GM12891 (cell line): ENCODE measurements at regions not wholly inside any gene's neighbourhood (a gene's known extent, or its start where the extent isn't known, plus 50 kb on each side); places are given as distances from the start of the nearest gene placed in this dataset.

Experiments
- DNase-seq: peaks from one replicate; pipeline ENCODE4 v3.0.0; 2011; ENCODE audit warnings: low spot score; ENCODE audit not compliant: insufficient read length
- FAIRE-seq: peaks from 2 replicates; lab custom pipeline; 2011; peaks lifted over from hg19 to GRCh38; lab: Jason Lieb, UNC
- PAX5 ChIP-seq: IDR thresholded peaks from 2 replicates; pipeline ENCODE4 v1.6.1; 2011; ENCODE audit warnings: low read length, moderate library complexity, mild to moderate bottlenecking; ENCODE audit not compliant: insufficient read depth, severe bottlenecking
- POLR2A ChIP-seq: IDR thresholded peaks from 2 replicates; pipeline ENCODE4 v1.6.1; 2011; ENCODE audit warnings: low read depth, low read length, control low read depth
- POLR2AphosphoS5 ChIP-seq: IDR thresholded peaks from 2 replicates; pipeline ENCODE4 v1.6.1; 2011; ENCODE audit warnings: low read depth, low read length, control low read depth
- POU2F2 ChIP-seq: IDR thresholded peaks from 2 replicates; pipeline ENCODE4 v1.6.1; 2011; ENCODE audit warnings: low read depth, mild to moderate bottlenecking, control low read depth, low read length, moderate library complexity
- SPI1 ChIP-seq: IDR thresholded peaks from 2 replicates; pipeline ENCODE4 v1.6.1; 2011; ENCODE audit warnings: low read depth, low read length, control low read depth
- TAF1 ChIP-seq: IDR thresholded peaks from 2 replicates; pipeline ENCODE4 v1.6.1; 2011; ENCODE audit warnings: low read depth, low read length, control low read depth

DNA sequence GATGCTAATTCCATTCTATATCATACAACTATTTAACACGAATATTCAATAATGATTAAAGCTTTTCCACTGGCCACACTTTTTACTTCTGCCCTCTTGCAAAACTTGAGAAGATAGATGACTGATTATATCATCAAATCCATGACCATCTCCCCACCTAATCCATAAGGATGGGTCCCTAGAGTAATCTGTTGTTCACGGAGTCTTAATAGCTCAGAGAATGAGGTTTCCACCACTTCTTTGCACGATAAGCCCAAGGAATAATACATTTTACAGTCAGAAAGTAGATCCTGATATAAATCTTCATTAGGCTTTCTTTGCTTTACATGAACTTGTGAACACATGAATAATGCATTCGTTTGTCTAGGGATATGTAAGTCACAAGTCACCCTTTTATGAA is 527.2 kb downstream of the GALC start:
- FAIRE-seq: no peak
- TF ChIP-seq POU2F2 (no peak), PAX5 (no peak), SPI1 (no peak), POLR2A (no peak), TAF1 (no peak), POLR2AphosphoS5 (no peak)
- no peak for DNase-seq

DNA sequence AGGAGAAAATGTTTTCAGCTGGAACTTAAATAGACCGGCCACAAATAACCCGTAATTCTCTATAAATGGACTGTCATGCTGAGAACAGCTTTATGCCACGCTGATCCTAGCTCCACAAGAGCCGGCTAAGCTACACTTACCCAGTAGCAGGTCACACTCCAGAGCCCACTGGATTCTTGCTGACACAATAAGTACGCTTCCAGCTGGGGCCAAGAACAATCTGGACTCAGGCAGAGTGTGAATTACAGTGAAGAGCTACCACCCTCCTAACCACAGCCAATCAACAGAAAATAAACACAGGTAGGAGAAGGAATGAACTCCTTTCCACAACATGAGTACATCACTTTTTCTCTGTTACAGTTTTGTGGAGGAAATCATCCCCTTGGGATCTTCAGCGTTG is 531.3 kb downstream of the GALC start:
- no peak for DNase-seq
- no peak for FAIRE-seq
- TF ChIP-seq POU2F2: no peak
- TF ChIP-seq TAF1: no peak
- no peak for TF ChIP-seq POLR2AphosphoS5
- TF ChIP-seq PAX5: no peak
- no peak for TF ChIP-seq SPI1
- no peak for TF ChIP-seq POLR2A

GRCh38 chr14:87457720-87458119 is 535.3 kb downstream of the GALC start:
- FAIRE-seq (no peak), DNase-seq (no peak)
- TF ChIP-seq SPI1: no peak
- TF ChIP-seq POU2F2: no peak
- TF ChIP-seq POLR2A: no peak
- no peak for TF ChIP-seq POLR2AphosphoS5
- TF ChIP-seq PAX5: no peak
- no peak for TF ChIP-seq TAF1

- TF ChIP-seq PAX5: no peak
- TF ChIP-seq TAF1: no peak
- TF ChIP-seq POLR2AphosphoS5: no peak
- TF ChIP-seq POLR2A: no peak
- TF ChIP-seq POU2F2: no peak
- TF ChIP-seq SPI1: no peak
- DNase-seq: no peak
- FAIRE-seq: no peak
These were observed 542.8 kb downstream of the GALC start for GRCh38 chr14:87450193-87450592.

DNA sequence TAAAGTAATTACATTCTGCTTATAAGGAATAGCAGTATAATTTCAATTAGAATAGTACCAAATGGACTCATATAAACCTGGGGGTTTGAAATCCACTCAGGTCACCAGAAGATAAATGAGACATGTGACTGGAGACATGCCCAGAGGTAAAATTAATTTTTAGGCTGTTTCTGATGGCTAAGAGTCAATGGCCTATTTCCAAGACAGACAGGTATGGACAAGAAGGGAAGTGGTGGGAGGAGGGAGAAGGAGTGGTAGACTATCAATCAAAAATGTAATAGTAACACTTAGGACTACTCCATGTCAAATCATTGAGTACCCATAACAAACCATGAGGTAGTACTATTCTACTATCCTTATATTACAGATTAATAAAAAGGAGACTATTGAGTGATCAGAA is 544.0 kb downstream of the GALC start:
- FAIRE-seq (no peak), DNase-seq (no peak)
- TF ChIP-seq POLR2A (no peak), TAF1 (no peak), POU2F2 (no peak), POLR2AphosphoS5 (no peak), SPI1 (no peak), PAX5 (no peak)

DNA sequence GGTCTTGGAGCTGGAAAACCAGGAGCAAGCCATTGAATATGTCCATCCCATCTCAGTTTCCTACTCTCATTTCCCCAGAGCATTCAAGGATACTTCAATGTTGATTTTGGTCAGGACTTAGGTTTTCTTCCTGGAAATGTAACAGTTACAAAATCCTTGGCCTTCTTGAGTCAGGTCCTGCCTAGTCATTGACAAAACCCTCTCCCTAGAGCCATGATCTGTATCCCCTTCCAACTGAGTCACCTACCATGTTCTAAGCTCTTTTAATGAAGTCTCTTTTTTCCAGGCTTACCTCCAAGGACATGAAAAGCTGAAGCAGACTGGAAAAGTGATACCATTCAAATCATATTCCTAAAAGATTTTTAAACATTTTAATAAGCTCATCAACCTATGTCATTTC is 549.2 kb downstream of the GALC start:
- DNase-seq (no peak), FAIRE-seq (no peak)
- TF ChIP-seq PAX5: no peak
- TF ChIP-seq TAF1: no peak
- no peak for TF ChIP-seq POLR2A
- TF ChIP-seq POU2F2: no peak
- no peak for TF ChIP-seq POLR2AphosphoS5
- TF ChIP-seq SPI1: no peak

DNA sequence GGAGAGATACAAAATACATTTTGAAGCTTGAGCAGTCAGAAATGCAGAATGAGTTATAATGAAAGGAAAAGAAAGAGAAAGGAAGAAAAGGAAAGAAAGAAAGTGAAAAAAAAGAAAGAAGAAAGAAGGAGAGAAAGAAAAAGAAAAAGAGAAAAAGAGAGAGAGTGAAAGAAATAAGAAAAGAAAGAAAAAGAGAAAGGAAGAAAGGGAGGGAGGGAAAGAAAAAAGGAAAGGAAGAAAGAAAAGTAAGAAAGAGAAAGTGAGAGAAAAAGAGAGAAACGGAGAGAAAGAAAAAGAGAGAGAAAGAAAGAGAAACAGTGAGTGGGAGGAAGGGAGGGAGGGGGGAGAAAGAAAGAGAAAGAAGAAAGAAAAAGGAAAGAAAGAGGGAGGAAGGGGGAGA is 549.9 kb downstream of the GALC start:
- FAIRE-seq (no peak), DNase-seq (no peak)
- no peak for TF ChIP-seq POU2F2
- TF ChIP-seq TAF1: no peak
- TF ChIP-seq POLR2AphosphoS5: no peak
- no peak for TF ChIP-seq SPI1
- TF ChIP-seq PAX5: no peak
- no peak for TF ChIP-seq POLR2A

- TF ChIP-seq TAF1: no peak
- TF ChIP-seq POLR2A: no peak
- TF ChIP-seq POU2F2: no peak
- no peak for TF ChIP-seq SPI1
- TF ChIP-seq POLR2AphosphoS5: no peak
- no peak for TF ChIP-seq PAX5
- FAIRE-seq (no peak), DNase-seq (no peak)
These were observed 555.8 kb downstream of the GALC start for GRCh38 chr14:87437158-87437557.

GRCh38 chr14:87434680-87435079 is 558.3 kb downstream of the GALC start:
- DNase-seq (no peak), FAIRE-seq (no peak)
- no peak for TF ChIP-seq POLR2AphosphoS5
- no peak for TF ChIP-seq TAF1
- TF ChIP-seq POLR2A: no peak
- no peak for TF ChIP-seq POU2F2
- no peak for TF ChIP-seq PAX5
- TF ChIP-seq SPI1: no peak

DNA sequence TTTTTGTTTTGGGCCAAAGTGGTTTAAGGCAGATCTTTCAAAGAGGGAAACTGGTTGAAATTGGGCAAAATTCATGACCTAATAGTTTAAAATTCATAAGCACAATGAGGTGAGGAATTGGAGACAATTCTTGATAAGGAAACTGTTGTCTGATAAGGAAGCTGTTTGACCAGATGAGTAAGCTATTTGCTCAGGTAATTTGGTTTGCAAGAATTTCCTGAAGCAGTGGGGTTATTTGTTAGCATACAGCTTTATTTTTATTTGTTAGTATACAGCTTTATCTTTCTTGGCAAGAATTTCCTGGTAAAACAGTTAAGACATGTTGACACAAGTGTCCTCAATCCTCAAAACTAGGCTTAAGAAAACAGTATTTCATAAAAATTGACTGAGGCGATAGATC is 559.0 kb downstream of the GALC start:
- no peak for DNase-seq
- TF ChIP-seq POLR2A: no peak
- no peak for TF ChIP-seq SPI1
- no peak for TF ChIP-seq POLR2AphosphoS5
- TF ChIP-seq POU2F2: no peak
- TF ChIP-seq PAX5: no peak
- no peak for TF ChIP-seq TAF1
- FAIRE-seq: no peak
